MG63 (cell line): ENCODE measurements at regions not wholly inside any gene's neighbourhood (a gene's known extent, or its start where the extent isn't known, plus 50 kb on each side); places are given as distances from the start of the nearest gene placed in this dataset.

Experiments used
- DNase-seq: peaks from one replicate; pipeline ENCODE4 v3.0.0-alpha.2; 2020
- H3K27me3 ChIP-seq: fragments of 250-450 bp; sonication (Bioruptor Pico); 2 replicates; pipeline ENCODE4 v1.5.1; 2020; ENCODE audit warnings: mild to moderate bottlenecking, moderate library complexity
- H3K36me3 ChIP-seq: fragments of 250-450 bp; sonication (Bioruptor Pico); 2 replicates; pipeline ENCODE4 v1.5.1; 2020; ENCODE audit warnings: mild to moderate bottlenecking, moderate library complexity
- H3K4me3 ChIP-seq: fragments of 250-450 bp; sonication (Bioruptor Pico); 2 replicates; pipeline ENCODE4 v1.5.1; 2020; ENCODE audit warnings: mild to moderate bottlenecking, moderate library complexity
- H3K9me3 ChIP-seq: fragments of 250-450 bp; sonication (Bioruptor Pico); 2 replicates; pipeline ENCODE4 v1.5.1; 2020; ENCODE audit warnings: mild to moderate bottlenecking, moderate library complexity

DNA sequence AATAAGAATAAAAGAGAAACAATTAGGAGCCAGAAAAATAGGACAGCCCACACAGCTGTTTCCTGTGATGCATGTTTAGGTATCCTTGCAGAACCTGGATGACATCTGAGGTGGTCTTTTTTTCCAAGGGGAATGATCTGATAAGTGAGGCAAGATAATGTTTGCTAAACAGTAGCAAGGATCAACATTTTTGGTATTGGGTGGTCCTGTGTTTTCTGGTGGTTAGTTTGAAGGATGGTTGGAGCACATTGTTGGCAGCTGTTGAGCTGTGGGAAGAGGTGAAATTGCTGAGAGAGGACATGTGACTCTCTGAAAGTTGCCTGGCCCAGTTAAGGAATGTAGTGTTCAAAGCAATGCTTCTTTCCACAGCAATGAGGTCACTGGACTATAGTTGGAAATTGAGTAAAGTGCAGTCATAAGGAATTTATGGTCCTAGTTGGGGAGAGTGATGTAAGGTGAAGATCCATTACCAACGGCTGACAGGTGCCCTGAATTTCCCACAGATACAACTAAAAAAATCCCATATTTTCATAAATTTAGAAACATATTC lies 270.2 kb upstream of the IMPG1 start:
- DNase-seq = no peak
- Histone ChIP-seq H3K9me3 (no peaks in the 10 kb centered on the region), H3K27me3 (no peaks in the 10 kb centered on the region), H3K4me3 (no peak overlapping the region), H3K36me3 (no peaks in the 10 kb centered on the region)

DNA sequence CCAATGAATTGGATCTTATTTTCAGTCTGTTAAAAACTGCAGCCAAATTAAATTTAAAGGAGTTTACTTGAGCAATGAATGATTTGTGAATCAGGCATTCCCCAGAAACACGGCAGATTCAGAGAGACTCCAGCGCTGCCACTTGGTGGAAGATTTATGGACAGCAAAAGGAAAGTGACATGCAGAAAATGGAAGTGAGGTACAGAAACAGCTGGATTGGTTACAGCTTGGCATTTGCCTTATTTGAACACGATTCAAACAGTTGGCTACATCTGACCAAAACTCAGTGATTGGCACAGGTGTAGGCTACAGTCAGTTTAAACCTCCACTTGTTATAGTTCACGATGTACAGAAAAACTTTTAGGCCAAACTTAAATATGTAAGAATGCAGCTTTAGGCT lies 257.6 kb upstream of the IMPG1 start:
- DNase-seq = no peak
- H3K27me3 ChIP-seq = no peaks in the 10 kb centered on the region
- H3K9me3 ChIP-seq = no peaks in the 10 kb centered on the region
- H3K36me3 ChIP-seq = no peaks in the 10 kb centered on the region
- no peak overlapping the region for H3K4me3 ChIP-seq

DNA sequence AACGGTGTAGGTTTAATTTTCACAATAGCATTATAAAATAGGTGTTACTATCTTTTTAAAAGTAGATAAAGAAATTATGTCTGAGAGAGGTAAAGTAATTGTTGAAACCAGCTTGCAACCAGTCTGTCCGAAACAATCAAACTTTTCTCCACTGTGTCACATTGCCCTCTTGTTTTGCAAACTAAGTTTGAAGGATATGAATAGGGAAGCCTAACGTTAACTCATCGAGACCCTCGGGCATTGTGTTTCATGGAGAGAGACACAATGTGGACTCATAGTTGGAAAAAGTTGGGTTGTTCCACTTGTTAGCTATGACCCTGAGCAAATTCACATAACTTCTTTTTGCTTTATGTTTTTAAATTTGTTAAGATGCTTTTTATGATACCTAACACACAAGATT lies 254.4 kb upstream of the IMPG1 start:
- no peaks in the 10 kb centered on the region for H3K9me3 ChIP-seq
- no peak for DNase-seq

More for the DNA sequence above, 254.4 kb upstream of the IMPG1 start:
- Histone ChIP-seq H3K4me3 (no peak overlapping the region), H3K27me3 (no peaks in the 10 kb centered on the region), H3K36me3 (no peaks in the 10 kb centered on the region)
